DMS153 (cell line): ENCODE measurements at regions not wholly inside any gene's neighbourhood (a gene's known extent, or its start where the extent isn't known, plus 50 kb on each side); places are given as distances from the start of the nearest gene placed in this dataset.

Experiments used
- DNase-seq: peaks from one replicate; lab custom pipeline; 2025; lab: John Stamatoyannopoulos, UW

DNA sequence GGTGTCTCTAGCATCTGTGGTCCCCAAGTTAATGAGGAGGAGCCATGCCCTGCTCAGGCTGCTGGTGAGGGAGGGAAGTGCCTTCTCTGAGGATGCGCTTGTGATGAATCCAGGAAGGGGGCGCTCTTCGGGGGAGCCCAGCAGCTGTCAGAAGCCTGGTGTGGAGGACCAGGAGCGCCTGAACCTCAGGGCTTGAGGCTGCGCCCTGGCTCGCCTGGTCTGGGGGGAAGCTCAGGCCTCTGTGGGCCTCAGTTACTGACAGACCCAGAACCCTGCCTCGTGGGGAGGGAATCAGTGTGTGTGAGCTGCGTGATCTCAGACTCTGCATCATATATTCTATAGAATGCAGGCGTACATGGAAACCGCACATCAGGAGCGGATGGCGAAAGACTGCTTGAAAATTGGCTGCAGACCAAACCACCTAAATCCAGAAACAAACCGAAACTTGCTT lies 126.1 kb downstream of the SEC14L1 start:
- no peak for DNase-seq

- no peak for DNase-seq
Measured at GRCh38 chr17:77269696-77270681, 129.2 kb downstream of the SEC14L1 start.

DNA sequence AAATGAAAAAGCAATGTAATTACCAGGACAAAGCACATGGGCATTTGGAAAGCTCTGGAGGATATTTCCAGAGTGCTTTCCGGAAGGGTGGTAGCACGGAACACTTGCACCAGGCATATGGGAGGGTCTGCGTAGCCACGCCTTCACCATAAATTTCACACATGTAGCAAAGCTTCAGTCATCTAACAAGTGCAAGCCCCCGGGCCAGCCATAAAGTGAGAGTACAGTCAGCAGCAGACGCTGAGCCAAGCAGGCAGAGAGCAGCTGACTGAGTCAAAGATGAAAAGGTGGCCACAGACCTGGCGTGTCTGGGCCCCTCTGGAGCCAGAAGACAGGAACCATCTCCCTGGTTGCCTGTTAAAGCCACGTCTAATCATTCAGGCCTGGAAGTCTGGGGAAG lies 130.6 kb downstream of the SEC14L1 start:
- DNase-seq: no peak

GRCh38 chr17:77273397-77274085 lies 132.8 kb downstream of the SEC14L1 start:
- no peak for DNase-seq

DNA sequence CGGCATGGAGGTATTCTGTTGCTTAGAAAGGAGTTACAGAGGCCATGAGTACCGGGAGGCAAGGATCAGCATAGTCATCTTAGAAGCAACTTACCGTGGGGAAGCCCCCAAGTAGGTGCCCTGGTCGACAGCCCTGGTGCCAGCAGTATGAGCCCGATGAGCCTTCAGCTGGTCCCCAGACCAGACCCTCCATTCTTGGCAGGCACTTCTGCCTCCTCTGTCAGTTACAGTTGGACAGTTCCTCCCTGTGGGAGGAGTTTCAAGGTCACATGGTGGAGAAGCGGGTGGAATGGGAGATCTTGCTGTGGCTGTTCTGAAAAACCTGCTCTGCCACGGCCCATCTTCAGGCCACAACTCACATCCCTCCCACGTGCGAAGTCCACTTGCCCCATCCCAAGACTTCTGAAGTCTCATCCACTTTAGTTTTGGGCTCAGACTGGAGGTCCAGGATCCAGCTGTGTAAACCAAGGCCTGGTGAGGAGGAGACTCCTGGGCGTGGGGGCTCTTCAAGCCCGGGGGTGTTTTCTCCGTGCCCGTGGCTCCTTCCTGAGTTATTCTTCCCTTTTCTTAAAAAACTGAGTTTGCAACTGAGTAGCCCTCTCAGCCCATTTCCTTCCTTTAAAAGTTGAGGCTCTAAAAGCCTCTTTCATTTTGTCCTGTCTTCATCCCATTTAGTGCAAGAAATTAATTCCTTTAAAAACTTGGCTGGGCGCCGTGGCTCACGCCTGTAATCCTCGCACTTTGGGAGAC lies 133.5 kb downstream of the SEC14L1 start:
- DNase-seq: no peak

DNA sequence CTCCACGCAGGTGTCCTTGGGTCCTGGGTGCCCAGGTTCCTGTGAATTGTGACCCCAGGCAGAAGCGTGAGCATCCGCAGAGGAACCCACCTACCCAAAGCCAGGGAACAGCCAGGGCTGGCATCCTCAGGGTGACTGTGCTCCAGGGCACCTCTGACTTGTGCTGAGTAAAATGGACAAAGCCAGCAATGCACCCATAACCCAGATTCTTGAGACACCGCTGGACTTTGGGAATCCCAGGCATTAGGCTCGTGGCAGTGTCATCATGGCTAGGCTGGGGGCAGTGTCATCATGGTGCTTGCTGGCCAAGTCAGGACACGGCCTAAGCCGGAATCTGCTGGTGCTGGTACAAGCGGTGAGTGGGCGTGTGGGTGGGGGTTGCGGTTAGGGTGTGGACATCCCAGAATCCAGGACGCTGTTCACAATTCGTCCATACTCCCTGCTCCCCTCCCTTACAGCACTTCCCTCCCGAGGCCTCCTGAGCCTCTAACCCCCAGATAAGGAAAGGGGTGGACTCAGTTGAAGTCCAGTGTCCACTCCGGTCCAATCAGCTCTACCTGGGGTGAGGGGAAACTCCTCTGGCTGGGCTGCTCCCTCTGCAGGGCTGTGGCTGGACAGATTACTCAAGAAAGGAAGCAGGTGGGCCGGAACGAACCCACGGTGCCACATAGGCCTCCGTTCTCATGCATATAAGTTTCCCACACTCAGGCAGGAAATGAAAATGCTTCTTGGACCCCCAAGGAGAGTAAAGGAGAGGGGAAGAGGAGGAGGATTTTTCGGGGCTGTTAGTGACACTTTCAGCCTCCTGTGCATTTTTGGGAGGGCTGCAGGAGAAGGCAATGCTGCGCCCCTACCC lies 138.9 kb downstream of the SEC14L1 start:
- DNase-seq: no peak

GRCh38 chr17:77280304-77281121 lies 139.7 kb downstream of the SEC14L1 start:
- no peak for DNase-seq

DNA sequence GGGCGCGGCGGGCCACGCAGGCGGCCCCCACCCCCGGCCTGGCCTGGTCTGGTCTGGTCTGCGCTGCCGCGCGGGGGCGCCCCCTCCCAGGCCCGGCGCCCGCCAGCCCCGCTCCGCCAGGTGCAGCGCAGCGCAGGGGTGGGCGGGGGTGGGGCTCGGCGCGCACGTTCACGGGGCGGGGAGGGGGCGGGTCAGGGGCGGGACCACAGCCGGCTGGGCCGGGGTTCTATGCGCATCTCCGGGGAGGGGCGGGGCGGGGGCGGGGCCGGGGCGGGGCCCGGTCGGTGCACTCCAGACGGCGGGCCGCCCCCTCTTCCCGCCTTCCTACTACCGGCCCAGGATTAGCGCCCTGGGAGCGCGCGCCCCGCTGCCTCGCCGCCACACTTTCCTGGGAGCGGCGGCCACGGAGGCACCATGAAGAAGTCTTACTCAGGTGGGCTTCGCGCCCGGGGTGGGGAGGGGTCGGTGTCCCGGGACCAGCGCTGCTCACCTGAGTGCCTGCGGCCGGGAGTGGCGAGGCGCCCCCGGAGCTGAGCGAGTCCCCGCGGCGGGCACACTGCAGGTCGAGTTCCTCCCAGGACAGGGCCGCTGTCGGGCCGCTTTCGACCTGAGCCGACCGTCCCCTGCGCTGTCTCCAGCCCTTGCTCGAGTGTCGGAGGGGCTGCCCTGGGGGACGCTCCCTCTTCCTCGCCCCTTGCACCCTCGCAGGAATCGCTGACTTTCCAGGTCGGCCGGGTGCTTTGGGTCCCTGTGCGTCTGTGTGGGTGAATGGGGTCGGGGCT lies 140.5 kb downstream of the SEC14L1 start:
- no peak for DNase-seq

DNA sequence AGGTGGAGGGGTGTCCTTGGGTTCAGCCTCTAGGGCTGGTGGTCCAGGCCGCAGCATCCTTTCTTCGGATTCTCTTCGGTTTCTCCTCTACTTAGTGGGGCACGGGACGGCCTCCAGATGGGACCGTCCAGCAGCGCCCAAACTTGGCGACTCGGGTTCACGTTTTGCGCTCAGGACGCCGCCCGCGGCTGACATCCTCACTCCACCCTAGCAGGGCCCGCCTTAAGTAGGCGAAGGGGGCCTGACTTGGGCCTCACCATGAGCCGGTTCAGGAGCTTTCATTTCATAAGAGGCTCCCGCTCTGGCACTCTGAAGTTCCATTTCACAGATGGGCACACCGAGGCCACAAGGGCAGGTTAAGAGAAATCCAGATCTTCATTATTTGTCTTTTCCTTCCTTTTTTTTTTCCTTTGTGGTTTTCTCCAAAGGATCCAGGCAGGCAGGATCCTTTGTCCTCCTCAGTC lies 141.2 kb downstream of the SEC14L1 start:
- no peak for DNase-seq

DNA sequence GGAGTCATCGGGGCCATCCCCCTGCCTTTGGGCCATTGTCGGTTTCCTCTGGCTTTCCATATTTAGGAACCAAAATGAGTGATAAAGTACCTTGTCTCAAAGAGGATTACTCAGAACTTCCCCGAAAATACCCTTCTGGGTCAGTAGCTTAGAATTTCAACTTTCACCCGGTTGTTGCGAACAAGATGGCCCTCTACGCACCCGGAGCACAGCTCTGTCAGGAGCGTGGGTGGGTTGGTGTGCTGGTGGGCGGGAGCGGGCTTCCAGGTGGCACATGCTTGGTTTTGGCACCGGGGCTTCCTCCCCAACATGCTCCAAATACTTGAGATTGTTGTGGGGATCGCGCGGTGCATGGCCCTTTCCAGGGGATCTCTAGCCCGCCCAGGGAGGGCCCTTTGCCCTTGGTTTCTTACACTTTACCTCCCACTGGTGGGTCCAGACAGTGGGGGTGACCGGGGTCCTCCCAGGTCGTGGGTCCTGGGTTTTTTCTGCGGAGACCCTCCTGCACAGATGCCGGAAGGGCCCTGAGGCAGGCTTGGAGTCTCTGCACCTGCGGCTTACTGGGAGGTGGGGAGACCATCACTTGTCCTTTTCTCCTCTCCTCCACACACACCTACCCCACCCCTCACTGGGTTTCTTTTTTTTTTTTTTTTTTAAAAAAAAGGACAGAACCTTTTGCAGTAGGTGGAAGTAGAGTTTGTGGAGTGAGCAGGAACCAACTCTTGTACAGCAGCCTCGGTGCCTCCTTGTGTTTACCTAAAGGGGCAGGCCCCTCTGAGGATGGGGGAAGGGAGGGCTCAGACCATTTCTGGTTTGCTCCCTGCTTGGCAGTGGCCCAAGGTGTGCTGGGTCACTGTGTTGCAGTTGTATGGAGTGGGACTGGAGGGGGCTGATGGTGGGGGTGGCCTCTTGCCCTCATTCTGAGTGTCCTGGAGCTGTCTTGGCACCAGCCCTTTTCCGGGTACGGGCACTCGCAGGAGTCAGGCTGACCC lies 142.1 kb downstream of the SEC14L1 start:
- peak; percentile 19 for DNase-seq

DNA sequence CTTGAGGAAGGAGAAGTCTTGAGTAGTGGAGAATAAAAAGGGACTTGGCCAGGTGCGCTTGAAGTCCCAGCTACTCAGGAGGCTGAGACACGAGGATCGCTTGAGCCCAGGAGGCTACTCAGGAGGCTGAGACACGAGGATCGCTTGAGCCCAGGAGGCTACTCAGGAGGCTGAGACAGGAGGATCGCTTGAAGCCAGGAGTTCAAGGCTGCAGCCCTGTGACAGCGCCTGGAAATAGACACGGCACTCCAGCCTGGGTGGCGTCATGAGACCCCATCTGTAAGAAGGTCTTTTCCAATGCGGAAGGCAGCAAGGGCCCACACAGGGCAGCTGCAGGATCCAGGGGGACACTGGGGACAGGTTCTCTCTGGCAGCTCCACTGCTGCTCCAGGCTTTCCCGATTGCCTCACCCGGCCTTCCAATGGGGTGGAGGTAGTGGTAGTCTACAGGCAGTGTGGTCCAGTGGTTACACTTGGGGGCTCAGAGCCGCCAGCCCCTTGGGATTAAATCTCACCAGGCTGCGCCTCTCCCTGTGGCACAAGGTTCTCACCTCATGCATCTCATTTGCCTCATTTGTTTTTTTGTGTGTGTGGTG lies 143.4 kb downstream of the SEC14L1 start:
- no peak for DNase-seq

- DNase-seq: peak; percentile 31
Measured at GRCh38 chr17:77285594-77286390, 145.0 kb downstream of the SEC14L1 start.

- no peak for DNase-seq
Measured at GRCh38 chr17:77286391-77286640, 145.5 kb downstream of the SEC14L1 start.

DNA sequence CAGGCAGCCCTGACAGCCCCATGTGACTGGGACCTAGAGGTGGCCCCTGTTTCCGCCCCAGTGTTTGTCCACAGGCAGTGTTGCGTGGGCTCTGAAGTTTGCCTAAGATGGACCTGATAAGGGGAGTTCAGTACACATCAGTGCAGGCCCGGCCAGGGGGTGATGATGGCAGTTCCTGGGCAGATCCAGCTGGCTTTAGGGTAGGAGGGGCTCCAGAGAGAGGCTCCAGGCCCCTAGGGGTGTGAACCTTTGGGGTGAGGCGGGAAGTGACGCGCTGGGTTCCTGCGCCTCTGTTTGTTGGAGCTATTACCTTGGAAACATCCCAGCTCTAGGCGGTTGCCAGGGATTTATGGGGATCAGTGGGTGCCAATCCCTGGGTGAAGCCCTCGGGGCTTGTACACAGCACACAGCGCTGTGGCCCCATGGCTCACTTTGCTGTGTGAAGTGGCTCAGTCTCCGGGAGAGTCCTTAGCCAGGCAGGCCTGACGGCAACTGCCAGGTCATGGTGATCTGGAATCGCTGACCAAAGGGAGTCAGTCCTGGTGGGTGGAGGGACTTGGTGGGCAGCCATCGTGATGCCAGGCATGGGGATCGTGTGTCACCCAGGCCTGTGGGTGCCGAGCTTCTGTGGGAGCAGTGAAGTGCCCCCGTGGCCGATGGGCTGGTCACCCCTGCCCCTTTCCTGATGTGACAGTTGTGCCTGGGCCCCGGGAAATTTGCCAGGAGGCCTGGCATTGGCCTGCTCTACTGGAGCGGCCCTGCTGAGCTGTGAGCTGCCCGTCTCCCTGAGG lies 146.1 kb downstream of the SEC14L1 start:
- peak; percentile 72 for DNase-seq

- peak; percentile 34 for DNase-seq
Measured at GRCh38 chr17:77287432-77288068, 146.8 kb downstream of the SEC14L1 start.

GRCh38 chr17:77288115-77288619 lies 147.4 kb downstream of the SEC14L1 start:
- peak; percentile 21 for DNase-seq
